NB4 (cell line): ENCODE measurements at regions not wholly inside any gene's neighbourhood (a gene's known extent, or its start where the extent isn't known, plus 50 kb on each side); places are given as distances from the start of the nearest gene placed in this dataset.

Experiments used
- DNase-seq: peaks from one replicate; pipeline ENCODE4 v3.0.0; 2010; ENCODE audit warnings: low read depth
- H3K4me3 ChIP-seq: one replicate; pipeline ENCODE4 v1.5.1; 2011; ENCODE audit warnings: mild to moderate bottlenecking, low read depth, low read length, moderate library complexity
- MYC ChIP-seq: IDR thresholded peaks from 2 replicates; pipeline ENCODE4 v1.6.1; 2011; ENCODE audit warnings: low read depth, low read length
- POLR2A ChIP-seq: IDR thresholded peaks from 2 replicates; pipeline ENCODE4 v1.6.1; 2011; ENCODE audit warnings: mild to moderate bottlenecking; ENCODE audit not compliant: insufficient read length; ENCODE audit errors: extremely low read depth
- TF ChIP-seq, protein P1 (sequence below): IDR thresholded peaks from 2 replicates; pipeline ENCODE4 v1.6.1; 2011; ENCODE audit warnings: low read depth, low read length
- TF ChIP-seq, protein P2 (sequence below): IDR thresholded peaks from one replicate; pipeline ENCODE4 v1.5.1; 2012; ENCODE audit warnings: low read depth, low read length

DNA sequence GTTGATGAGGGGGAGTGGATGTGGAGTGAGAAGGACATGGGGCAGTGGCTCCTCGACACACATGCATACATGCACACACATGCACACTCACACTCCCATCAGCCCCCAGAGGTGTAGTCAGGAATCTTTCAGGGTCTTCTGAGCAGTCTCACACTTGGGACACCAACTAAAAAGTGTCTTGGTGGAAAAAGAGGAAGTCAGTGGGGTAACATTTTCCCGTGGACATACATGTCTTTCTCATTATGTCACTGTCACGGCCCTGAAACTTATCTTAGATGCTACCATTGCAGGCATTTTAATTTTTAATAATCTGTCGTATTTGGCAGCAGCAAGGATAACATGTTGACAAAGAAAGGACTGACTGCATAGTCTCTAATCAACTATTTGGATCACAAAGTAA lies 261.1 kb downstream of the ADGRG6 start:
- DNase-seq, result no peak
- TF ChIP-seq, protein P1, sequence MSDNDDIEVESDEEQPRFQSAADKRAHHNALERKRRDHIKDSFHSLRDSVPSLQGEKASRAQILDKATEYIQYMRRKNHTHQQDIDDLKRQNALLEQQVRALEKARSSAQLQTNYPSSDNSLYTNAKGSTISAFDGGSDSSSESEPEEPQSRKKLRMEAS, result no peak
- no peak for TF ChIP-seq POLR2A
- no peak for TF ChIP-seq MYC
- TF ChIP-seq, protein P2, sequence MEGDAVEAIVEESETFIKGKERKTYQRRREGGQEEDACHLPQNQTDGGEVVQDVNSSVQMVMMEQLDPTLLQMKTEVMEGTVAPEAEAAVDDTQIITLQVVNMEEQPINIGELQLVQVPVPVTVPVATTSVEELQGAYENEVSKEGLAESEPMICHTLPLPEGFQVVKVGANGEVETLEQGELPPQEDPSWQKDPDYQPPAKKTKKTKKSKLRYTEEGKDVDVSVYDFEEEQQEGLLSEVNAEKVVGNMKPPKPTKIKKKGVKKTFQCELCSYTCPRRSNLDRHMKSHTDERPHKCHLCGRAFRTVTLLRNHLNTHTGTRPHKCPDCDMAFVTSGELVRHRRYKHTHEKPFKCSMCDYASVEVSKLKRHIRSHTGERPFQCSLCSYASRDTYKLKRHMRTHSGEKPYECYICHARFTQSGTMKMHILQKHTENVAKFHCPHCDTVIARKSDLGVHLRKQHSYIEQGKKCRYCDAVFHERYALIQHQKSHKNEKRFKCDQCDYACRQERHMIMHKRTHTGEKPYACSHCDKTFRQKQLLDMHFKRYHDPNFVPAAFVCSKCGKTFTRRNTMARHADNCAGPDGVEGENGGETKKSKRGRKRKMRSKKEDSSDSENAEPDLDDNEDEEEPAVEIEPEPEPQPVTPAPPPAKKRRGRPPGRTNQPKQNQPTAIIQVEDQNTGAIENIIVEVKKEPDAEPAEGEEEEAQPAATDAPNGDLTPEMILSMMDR, result no peak
- no peak overlapping the region for H3K4me3 ChIP-seq

DNA sequence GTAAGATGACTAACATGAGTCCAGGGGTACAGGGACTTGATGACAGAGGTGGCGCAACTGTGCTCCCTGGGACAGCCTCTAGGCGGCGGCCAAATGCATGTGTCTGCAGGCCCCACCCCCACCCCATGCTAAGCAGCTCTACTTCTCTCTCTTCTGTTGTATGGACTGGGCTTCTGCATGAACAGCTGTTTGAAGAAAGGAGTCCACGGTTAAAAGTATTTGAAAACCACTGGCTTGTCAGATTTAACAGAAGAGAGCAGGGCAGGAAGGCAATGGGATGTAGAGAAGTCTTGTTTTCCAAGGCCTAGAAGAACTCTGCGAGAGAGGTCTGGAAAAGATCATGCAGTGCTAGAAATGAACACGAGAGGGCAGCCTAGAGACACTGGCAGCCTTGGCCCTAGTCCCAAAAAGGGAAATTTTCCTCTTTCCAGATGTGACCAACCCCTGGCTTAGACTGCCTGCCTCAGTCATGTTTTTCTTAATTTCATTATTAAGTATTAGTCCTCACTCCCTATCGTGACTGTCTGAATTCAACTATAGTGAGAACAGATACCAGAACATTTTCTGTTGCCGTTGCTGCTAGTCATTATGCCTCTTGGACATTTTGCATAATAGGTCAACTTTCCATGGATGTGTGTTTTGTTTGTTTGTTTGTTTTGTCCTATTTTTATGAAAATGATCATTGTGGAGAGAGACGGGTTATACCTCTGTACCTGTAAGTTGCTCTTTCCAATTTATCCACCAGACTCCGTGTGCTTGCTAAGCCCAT lies 265.0 kb downstream of the ADGRG6 start:
- TF ChIP-seq POLR2A, result no peak
- TF ChIP-seq, protein P1, result 0 out of 2 replicates have a peak, but pooled peaks have one; percentile 22
- TF ChIP-seq, protein P2, result peak; percentile 88
- TF ChIP-seq MYC, result no peak
- H3K4me3 ChIP-seq, result no peak overlapping the region
- peak; percentile 67 for DNase-seq

DNA sequence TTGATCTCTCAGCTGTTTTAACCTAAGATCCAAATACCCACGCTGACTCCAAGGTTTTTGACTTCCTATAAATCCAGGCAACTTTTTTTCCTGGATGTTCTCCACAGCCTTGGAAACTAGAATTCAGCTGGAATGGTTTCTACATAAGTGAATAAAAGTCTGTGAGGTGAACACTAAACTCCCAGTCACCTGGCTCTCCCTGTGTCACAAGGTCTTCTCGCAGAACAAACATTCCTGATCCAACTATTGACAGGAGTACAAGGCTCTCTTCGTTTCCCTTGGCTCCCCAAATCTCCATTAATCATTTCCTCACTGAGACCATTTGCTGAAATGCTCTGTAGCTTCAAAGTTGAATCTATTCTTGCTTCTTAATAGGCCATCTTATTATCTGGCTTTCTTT lies 265.7 kb downstream of the ADGRG6 start:
- TF ChIP-seq, protein P2, result no peak
- TF ChIP-seq MYC (no peak), POLR2A (no peak)
- TF ChIP-seq, protein P1, result no peak
- H3K4me3 ChIP-seq, result no peak overlapping the region
- DNase-seq, result no peak

DNA sequence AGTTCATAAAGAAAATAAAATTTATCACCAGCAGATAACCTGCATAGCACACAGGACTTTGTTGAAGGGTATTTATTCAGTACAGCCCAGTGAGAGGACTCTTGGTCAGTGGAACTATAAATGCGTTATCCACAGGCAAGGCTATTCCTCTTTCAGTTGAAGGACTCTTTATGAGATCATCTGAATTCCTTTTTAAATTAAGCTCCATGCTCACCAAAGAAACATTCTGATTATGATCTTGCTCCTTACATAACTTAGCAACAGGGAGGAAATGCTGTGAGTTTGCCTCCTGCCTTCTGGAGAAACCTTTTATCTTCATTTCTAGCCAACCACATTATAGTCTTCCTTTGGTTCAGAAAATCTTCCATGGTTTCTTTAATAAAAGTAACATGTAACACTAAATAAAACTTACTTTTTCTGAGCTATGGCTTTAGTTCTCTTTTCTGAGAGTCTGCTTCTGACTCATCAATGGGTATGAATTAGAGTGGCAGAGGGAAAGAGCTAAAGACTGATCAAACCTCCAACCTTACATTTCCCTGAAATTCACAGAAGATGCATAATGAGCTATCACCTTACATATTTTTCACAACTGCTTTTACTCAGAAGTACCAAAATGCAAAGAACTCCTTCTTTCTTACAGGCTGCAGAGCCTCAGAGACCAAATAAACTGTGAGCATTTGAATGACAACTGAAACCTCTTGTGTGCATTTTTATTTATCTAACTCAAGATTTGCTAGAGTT lies 267.2 kb downstream of the ADGRG6 start:
- no peak for DNase-seq
- TF ChIP-seq, protein P1, result no peak
- TF ChIP-seq POLR2A, result no peak
- no peak overlapping the region for H3K4me3 ChIP-seq

DNA sequence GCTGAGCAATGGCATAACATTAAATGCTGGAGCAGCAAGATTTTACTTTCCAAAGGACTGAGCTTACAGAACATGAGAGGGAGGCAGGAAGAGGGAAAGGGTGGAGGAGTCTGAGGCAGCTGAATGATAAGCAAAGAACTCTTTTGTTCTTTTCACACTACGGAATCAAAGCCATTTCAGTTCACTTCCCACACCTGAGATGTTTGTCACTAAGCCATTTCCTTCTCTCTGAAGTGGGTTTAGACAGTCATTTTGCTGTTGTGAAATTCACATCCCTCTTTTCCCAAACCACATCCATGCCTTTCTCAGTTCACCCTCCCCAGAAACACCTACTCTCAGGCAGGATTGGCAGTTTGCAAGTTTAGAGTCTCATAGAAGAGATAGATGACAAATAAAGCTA lies 267.9 kb downstream of the ADGRG6 start:
- no peak overlapping the region for H3K4me3 ChIP-seq
- TF ChIP-seq, protein P1, result no peak
- TF ChIP-seq MYC, result no peak
- TF ChIP-seq, protein P2, result no peak
- no peak for TF ChIP-seq POLR2A
- DNase-seq, result no peak

DNA sequence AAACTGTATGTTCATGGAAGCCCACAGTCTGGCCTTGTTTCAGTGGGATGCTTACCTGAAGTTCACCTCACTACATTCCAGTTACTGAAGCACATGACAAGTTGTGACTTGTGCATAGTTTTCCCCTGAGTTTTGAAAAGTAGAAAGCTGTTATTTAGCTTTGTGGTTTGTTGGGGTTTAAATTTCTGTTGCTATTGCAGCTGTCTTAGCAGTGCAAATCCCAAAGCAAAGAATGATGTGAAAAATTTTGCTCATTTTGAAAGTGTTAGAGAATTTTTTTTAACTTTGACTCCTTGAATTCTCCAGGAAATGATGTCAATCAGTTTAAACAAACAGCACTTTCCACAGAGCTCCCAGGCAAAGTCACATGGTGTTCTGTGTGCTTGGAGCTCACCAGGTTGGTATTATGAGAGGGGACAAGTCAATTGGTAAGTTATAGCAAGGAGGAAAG lies 268.4 kb downstream of the ADGRG6 start:
- H3K4me3 ChIP-seq, result no peak overlapping the region
- no peak for DNase-seq
- TF ChIP-seq, protein P1, result no peak
- TF ChIP-seq POLR2A (no peak), MYC (no peak)
- TF ChIP-seq, protein P2, result no peak
